Stomach smooth muscle (tissue), 2 donors: ENCODE measurements at regions not wholly inside any gene's neighbourhood (a gene's known extent, or its start where the extent isn't known, plus 50 kb on each side); places are given as distances from the start of the nearest gene placed in this dataset.

Experiments
- H3K27ac ChIP-seq: one replicate; pipeline ENCODE4 v1.7.0; 2013; ENCODE audit warnings: mild to moderate bottlenecking, low read length, inconsistent platforms
- H3K27me3 ChIP-seq, 2 donors: one replicate each; pipeline ENCODE4 v1.7.0; 2013; ENCODE audit warnings: low read length in 2 of 2; ENCODE audit not compliant: insufficient read depth in 2 of 2, control insufficient read depth in 1 of 2
- H3K36me3 ChIP-seq, 2 donors: one replicate each; pipeline ENCODE4 v1.7.0; 2013; ENCODE audit warnings: low read length in 2 of 2; ENCODE audit not compliant: control insufficient read depth in 2 of 2, insufficient read depth in 2 of 2
- H3K4me1 ChIP-seq: one replicate; pipeline ENCODE4 v1.7.0; 2013; ENCODE audit warnings: low read length; ENCODE audit not compliant: control insufficient read depth, insufficient read depth
- H3K4me3 ChIP-seq, 2 donors: one replicate each; pipeline ENCODE4 v1.7.0; 2013; ENCODE audit warnings: low read length in 2 of 2
- H3K9ac ChIP-seq, 2 donors: one replicate each; pipeline ENCODE4 v1.7.0; 2013; ENCODE audit warnings: low read length in 2 of 2, mild to moderate bottlenecking in 1 of 2
- H3K9me3 ChIP-seq, 2 donors: one replicate each; pipeline ENCODE4 v1.7.0; 2013; ENCODE audit warnings: low read length in 2 of 2; ENCODE audit not compliant: control insufficient read depth in 2 of 2
- donor health status: healthy.
- donor health status: Pancreatic carcinoma.

GRCh38 chr12:118884226-118884625, 97.1 kb upstream of the SRRM4 start:
- Histone ChIP-seq H3K4me1 (no peaks in the 10 kb centered on the region), H3K36me3 (no peaks in the 10 kb centered on the region), H3K9ac (no peak overlapping the region), H3K27me3 (no peaks in the 10 kb centered on the region), H3K27ac (no peak overlapping the region), H3K9me3 (no peaks in the 10 kb centered on the region), H3K4me3 (no peak overlapping the region)

GRCh38 chr12:118900993-118901392, 80.3 kb upstream of the SRRM4 start:
- no peak overlapping the region for H3K4me3 ChIP-seq
- no peaks in the 10 kb centered on the region for H3K36me3 ChIP-seq
- no peak overlapping the region for H3K9ac ChIP-seq
- no peaks in the 10 kb centered on the region for H3K9me3 ChIP-seq
- H3K27me3 ChIP-seq, result no peaks in the 10 kb centered on the region
- H3K27ac ChIP-seq, result no peak overlapping the region
- H3K4me1 ChIP-seq, result no peaks in the 10 kb centered on the region

- Histone ChIP-seq H3K27ac (no peak overlapping the region), H3K4me3 (no peak overlapping the region), H3K4me1 (no peaks in the 10 kb centered on the region), H3K9me3 (no peaks in the 10 kb centered on the region), H3K9ac (no peak overlapping the region), H3K36me3 (no peaks in the 10 kb centered on the region), H3K27me3 (no peaks in the 10 kb centered on the region)
These were observed 72.5 kb upstream of the SRRM4 start for GRCh38 chr12:118908811-118909210.

GRCh38 chr12:118912697-118913270, 68.6 kb upstream of the SRRM4 start:
- no peaks in the 10 kb centered on the region for H3K27me3 ChIP-seq
- H3K9ac ChIP-seq, result no peak overlapping the region
- no peak overlapping the region for H3K4me3 ChIP-seq
- no peaks in the 10 kb centered on the region for H3K4me1 ChIP-seq
- no peaks in the 10 kb centered on the region for H3K9me3 ChIP-seq
- H3K27ac ChIP-seq, result no peak overlapping the region
- H3K36me3 ChIP-seq, result no peaks in the 10 kb centered on the region

- Histone ChIP-seq H3K9me3 (no peaks in the 10 kb centered on the region), H3K27ac (no peak overlapping the region), H3K4me1 (no peaks in the 10 kb centered on the region), H3K36me3 (no peaks in the 10 kb centered on the region), H3K27me3 (peaks cover 0 to 3% of the 10 kb centered on the region in 2 donors), H3K9ac (no peak overlapping the region), H3K4me3 (no peak overlapping the region)
These were observed 59.6 kb upstream of the SRRM4 start for GRCh38 chr12:118921761-118922160.

- Histone ChIP-seq H3K4me3 (no peak overlapping the region), H3K9ac (no peak overlapping the region), H3K27ac (no peak overlapping the region), H3K9me3 (no peaks in the 10 kb centered on the region), H3K36me3 (no peaks in the 10 kb centered on the region), H3K27me3 (peaks cover 0 to 3% of the 10 kb centered on the region in 2 donors), H3K4me1 (no peaks in the 10 kb centered on the region)
These were observed 58.9 kb upstream of the SRRM4 start for GRCh38 chr12:118922405-118922804.

GRCh38 chr12:118925407-118925806, 55.9 kb upstream of the SRRM4 start:
- Histone ChIP-seq H3K9ac (no peak overlapping the region), H3K4me3 (no peak overlapping the region), H3K27ac (no peak overlapping the region), H3K36me3 (no peaks in the 10 kb centered on the region), H3K4me1 (no peaks in the 10 kb centered on the region), H3K27me3 (no peaks in the 10 kb centered on the region), H3K9me3 (no peaks in the 10 kb centered on the region)

GRCh38 chr12:118925826-118926225, 55.5 kb upstream of the SRRM4 start:
- H3K4me1 ChIP-seq, result no peaks in the 10 kb centered on the region
- no peaks in the 10 kb centered on the region for H3K9me3 ChIP-seq
- no peak overlapping the region for H3K4me3 ChIP-seq
- no peak overlapping the region for H3K9ac ChIP-seq
- no peaks in the 10 kb centered on the region for H3K27me3 ChIP-seq
- H3K36me3 ChIP-seq, result no peaks in the 10 kb centered on the region
- H3K27ac ChIP-seq, result no peak overlapping the region
